GM21526 (cell line): ENCODE measurements at regions not wholly inside any gene's neighbourhood (a gene's known extent, or its start where the extent isn't known, plus 50 kb on each side); places are given as distances from the start of the nearest gene placed in this dataset.

Experiments used
- ATAC-seq: cut with Tn5 transposase; IDR thresholded peaks from one replicate; pipeline ENCODE4 v1.9.1; 2021; ENCODE audit warnings: moderate library complexity; ENCODE audit not compliant: unreplicated experiment, low FRiP score

GRCh38 chr2:41728788-41729338, 319.0 kb upstream of the PKDCC start:
- ATAC-seq: no peak

DNA sequence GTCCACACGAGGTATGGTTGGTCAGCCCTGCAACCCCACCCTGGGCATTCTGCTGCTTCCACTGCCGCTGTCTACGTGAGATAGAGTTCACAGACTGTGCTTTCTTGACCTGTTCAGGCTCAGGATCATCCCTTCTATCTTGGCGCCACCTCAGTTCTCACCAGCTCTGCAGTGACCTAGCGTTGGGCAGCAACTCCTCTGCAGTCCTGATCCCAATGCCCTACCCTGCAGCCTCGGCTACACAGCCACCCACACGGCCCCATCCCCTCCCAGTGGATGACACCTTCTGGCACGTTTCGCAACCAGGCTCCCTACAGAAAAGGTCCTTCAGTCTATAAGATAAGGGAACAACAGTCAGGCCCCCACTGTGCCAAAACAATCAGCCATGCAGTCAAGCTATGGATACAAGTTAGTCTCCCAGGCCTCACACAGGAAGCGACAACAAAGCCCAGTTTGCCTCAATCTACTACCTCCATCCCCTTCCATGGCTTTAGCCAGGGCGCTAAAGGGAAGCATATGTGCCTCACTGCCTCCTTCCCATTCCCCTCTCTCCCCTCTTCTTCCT, 317.9 kb upstream of the PKDCC start:
- ATAC-seq: no peak

DNA sequence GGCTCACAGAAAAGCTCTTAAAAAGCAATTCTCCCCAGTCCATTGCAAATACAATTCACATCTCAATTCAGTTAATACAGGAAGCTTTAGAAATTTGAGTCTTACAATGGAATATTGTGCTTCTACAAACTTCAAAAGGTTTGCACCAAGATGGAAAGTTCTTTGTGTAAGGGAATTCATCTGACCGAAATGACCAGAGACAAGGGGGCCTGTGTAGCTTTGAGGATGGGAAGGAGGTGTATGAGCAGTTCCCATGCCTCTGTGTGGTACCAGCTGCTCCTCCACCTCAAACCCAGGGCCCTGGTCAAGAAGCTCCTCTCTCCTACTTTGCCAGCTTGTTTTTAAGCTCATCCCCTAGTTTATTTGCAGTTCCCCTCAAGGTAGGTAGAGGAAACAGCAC, 312.8 kb upstream of the PKDCC start:
- no peak for ATAC-seq

GRCh38 chr2:41735476-41735875, 312.3 kb upstream of the PKDCC start:
- no peak for ATAC-seq

DNA sequence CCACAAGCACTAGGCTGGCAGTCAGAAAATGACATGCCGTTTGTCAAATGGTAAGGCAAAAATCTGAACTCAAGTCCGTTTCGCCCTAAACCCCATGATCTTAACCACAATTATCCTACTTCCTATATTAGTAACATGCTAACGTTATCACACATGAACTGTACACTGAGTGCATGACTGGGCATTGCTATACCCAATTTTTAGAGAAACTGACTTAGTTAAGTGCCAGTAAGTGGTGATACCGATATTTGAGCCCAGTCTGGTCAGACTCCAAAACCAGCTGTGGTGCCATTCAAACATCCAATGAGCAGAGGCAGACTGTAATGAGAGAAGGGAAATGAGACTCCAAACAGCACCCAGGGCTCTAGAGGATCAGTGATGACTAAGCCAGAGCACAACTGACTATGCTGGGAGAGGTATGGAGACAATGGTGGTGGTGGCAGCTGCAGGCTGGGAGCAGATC, 311.7 kb upstream of the PKDCC start:
- peak; percentile 89 for ATAC-seq

DNA sequence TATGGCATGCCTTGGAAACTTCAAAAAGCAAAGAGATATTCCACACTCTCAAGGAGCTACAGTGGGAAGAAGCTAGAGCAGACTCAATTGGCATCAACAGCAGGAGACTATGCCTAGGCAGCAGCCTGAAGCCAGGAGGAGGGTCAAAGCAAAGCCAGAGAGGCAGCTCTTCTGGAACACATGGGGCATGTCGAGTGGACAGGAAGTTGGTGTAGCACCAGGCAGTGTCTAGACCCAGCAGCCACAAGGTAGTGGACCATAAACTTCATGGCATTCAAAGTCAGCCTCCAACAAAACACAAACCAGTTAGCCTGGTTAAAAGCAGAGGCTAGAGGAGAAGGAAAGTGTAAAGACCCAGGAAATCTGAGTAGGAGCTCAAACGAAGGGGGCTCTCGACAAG, 311.2 kb upstream of the PKDCC start:
- ATAC-seq: peak; percentile 32

DNA sequence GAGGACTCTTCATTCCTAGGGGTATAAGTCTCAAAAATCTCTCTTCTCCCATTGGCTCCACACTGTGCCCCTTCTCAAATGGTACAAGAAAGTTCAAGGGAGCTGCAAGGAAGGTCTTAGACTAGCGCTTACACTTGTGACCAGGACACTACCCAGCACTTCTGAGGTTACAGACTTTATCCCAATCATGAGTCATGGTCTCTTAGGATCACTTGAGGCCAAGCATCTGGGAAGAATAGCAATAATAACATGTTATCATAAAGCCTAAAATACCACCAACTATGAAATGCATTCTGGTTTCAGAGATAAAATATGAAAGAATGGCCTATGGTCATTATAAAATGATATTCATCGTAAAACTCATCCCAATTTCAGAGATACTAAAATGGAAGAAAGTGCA, 309.9 kb upstream of the PKDCC start:
- ATAC-seq: no peak

GRCh38 chr2:41741951-41742595, 305.7 kb upstream of the PKDCC start:
- peak; percentile 100 for ATAC-seq

GRCh38 chr2:41743324-41743723, 304.5 kb upstream of the PKDCC start:
- no peak for ATAC-seq

DNA sequence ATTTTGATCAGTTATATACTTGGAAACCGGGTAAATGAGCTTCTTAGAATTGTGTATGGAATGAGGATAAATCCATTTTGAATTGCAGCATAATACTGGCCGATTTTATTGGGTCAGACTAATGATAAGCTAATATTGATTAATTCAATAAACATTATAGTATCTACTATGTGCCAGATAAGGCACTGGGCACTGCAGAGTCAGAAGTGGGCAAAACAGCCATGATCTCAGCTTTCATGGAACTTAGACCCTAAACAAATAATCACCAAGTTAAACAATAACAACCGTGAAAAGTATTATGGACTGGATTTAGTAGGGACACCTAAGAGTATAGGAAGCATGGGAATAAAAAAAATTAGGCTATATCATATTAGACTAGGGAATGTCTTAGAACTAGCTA, 297.0 kb upstream of the PKDCC start:
- ATAC-seq: no peak

DNA sequence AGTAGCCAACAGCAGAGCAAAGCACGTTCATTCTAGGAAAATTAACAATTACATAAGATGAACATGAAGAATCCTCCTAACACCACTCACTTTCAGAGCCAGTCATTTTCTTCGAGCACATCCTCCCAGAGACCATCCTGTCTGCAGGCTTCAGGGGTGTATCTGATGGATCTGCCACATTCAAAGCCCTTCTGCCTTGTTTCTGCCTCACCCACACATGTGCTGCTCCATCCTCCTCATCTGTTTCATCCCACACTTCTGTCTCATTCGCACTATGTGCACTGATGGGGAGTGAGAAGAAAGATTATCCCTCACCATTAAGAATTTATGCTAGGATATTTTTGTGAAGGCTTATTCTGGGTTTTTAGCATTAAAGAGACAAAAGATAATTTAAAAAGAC, 287.9 kb upstream of the PKDCC start:
- ATAC-seq: no peak

GRCh38 chr2:41763141-41763540, 284.7 kb upstream of the PKDCC start:
- ATAC-seq: no peak

- ATAC-seq: no peak
Measured at GRCh38 chr2:41764131-41764530, 283.7 kb upstream of the PKDCC start.

DNA sequence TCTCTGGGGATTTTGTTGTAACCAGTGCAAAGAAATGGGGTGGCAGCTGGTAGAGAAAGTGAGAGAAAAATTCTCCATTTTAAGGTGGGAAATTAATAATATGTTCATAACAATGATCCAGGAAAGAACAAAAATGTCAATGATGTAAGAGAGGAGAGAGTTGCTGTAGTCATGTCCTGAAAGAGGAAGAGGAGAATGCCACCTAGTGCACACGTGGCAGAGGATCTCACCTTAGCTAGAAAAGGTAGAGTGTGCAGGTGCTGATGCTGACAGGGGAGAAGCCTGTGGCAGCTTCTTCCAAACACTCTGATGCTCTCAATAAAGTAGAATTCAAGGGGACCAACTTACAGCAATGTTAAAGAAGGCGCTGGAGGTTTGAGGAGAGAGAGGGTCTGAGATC, 282.9 kb upstream of the PKDCC start:
- no peak for ATAC-seq

GRCh38 chr2:41768310-41768709, 279.5 kb upstream of the PKDCC start:
- ATAC-seq: no peak

DNA sequence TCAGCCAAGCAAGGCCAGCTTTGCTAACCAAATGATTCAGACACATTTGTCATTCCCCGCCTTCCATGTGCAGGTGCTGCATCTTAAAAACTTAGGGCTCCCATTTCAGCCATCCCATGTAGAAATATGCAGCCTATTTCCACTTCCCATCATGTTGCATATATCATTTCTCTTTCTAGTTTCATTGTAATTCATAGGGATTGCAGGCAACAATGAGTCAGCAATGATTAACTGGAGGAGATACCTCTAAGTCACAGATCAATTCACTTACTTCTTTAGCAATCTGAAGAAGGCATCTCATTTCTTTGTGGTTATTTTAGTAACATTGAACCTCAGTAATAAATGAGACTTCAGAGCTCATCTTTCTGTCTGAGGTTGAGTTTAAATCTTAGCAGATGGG, 276.1 kb upstream of the PKDCC start:
- no peak for ATAC-seq

DNA sequence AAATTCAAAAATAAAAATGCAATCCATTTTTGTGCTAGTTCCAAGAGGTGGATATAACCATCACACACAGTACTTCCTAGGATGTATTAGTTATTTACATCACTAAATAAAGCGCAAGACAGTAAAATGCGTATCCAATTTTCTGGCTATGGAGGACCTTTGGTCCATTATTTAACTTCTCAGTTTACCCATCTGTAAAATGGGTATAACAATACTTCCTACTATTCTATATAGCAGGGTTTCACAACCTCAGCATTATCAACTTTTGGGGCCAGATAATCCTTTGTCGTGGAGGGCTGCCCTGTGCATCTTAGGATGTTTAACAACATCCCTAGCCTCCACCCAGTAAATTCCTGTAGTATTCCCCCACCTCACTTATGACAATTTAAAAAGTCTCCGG, 275.1 kb upstream of the PKDCC start:
- ATAC-seq: no peak

DNA sequence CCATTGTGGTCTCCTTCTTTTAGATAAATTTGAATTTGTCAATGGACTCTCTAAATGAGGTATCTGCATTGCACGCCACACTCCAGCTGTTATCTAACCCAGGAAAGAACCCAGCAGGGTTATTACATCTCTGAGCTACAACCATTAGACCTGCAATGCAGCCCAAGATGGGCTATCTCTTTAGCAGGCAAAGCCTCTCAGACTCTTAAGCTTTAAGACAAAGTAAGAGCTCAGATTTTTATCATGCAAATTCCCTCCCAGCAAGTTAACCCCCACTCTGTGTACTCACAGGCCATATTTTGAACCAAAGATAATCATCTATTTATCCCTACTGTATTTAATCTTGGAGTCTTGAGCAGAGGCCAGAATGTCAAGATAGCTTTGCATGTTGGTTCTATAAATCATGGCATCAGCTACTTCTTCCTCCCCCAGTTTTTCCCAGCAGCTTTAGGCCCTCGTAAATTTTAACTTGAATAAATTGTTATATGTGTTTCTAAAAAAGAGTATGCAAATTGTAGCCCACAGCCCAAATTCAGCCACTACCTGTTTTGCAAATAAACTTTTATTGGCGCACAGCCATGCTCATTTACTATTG, 273.7 kb upstream of the PKDCC start:
- no peak for ATAC-seq

DNA sequence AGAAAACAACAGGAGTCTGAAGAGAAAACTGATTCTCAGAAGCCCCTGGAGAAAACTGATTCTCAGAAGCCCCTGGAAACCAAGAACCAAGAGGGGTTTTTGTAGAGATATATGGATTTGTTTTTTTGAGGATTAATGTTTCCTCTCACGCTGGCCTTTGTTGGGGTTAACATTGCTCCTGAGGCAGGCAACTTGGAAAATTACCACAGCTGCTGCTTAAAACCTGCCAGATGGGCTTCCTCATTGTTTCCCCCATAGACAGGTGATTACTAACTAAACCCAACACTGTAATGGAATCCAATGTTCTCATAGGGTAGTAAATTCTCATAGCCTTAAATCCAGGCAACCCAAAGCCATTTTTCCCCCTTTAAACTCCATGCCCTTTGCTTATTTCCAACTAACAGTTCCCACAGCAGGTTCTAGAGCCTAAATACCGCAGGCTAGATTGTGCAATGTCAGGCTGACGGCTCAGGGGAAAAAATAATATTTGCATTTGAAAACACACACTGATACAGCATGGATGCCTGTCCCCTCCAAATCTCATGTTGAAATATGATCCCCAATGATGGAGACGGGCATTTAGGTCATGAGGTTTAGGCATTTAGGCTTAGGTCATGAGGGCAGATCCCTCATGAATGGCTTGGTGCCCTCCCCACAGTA, 272.3 kb upstream of the PKDCC start:
- ATAC-seq: no peak

GRCh38 chr2:41779888-41780287, 267.9 kb upstream of the PKDCC start:
- no peak for ATAC-seq
